Adrenal gland (tissue), 5 donors: ENCODE measurements at regions not wholly inside any gene's neighbourhood (a gene's known extent, or its start where the extent isn't known, plus 50 kb on each side); places are given as distances from the start of the nearest gene placed in this dataset.

Source experiments
- POLR2A ChIP-seq, 2 donors: fragments of 450-650 bp; IDR thresholded peaks; one replicate each; pipeline ENCODE4 v1.6.1; 2017; ENCODE audit warnings: antibody characterized with exemption in 2 of 2, mild to moderate bottlenecking in 2 of 2, moderate library complexity in 1 of 2
- TF ChIP-seq, protein P1 (sequence below), 6 experiments: fragments of 450-650 bp in 4 of 6; fragments of 200-600 bp in 2 of 6; sonication (generic) in 1 of 6; IDR thresholded peaks; 1 replicate in 5 of 6; 2 replicates in 1 of 6; pipeline versions ENCODE4 v1.5.1 to v1.8.0; 2016 to 2021; ENCODE audit warnings: antibody characterized with exemption in 6 of 6, mild to moderate bottlenecking in 2 of 6, moderate library complexity in 1 of 6
- donor health status: DM: no; HTN: no; CAD: no.

DNA sequence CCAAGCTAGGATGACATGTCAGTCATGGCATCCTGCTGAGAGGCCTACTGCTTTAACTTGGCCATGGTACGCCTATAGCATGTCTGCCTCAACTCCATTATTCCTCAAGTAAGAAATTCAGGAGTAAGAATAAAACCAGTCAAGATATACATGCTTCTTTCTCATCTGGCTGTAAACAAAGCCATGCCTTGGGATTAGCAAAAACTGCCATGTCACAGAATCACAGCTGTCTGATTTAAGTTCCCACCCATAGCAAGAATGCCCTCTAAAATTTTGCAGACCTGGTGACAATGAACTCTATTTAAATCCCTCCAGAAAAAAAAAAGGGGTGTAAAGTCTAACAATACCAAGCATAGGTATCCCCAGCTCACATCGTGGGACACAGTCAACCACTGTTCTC, 55.6 kb upstream of the ACAN start:
- TF ChIP-seq, protein P1, sequence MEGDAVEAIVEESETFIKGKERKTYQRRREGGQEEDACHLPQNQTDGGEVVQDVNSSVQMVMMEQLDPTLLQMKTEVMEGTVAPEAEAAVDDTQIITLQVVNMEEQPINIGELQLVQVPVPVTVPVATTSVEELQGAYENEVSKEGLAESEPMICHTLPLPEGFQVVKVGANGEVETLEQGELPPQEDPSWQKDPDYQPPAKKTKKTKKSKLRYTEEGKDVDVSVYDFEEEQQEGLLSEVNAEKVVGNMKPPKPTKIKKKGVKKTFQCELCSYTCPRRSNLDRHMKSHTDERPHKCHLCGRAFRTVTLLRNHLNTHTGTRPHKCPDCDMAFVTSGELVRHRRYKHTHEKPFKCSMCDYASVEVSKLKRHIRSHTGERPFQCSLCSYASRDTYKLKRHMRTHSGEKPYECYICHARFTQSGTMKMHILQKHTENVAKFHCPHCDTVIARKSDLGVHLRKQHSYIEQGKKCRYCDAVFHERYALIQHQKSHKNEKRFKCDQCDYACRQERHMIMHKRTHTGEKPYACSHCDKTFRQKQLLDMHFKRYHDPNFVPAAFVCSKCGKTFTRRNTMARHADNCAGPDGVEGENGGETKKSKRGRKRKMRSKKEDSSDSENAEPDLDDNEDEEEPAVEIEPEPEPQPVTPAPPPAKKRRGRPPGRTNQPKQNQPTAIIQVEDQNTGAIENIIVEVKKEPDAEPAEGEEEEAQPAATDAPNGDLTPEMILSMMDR (IDR thresholded peaks at IDR 0.05): no peak
- TF ChIP-seq POLR2A (IDR thresholded peaks at IDR 0.05): no peak
